ENCODE measurements at regions not wholly inside any gene's neighbourhood (a gene's known extent, or its start where the extent isn't known, plus 50 kb on each side); places are given as distances from the start of the nearest gene placed in this dataset.

- H3K4me3 ChIP-seq (ENCODE audit: low read depth, low read length) = no peak overlapping the region
- no peak for DNase-seq (ENCODE audit: low read depth)
- TF ChIP-seq, protein P1, sequence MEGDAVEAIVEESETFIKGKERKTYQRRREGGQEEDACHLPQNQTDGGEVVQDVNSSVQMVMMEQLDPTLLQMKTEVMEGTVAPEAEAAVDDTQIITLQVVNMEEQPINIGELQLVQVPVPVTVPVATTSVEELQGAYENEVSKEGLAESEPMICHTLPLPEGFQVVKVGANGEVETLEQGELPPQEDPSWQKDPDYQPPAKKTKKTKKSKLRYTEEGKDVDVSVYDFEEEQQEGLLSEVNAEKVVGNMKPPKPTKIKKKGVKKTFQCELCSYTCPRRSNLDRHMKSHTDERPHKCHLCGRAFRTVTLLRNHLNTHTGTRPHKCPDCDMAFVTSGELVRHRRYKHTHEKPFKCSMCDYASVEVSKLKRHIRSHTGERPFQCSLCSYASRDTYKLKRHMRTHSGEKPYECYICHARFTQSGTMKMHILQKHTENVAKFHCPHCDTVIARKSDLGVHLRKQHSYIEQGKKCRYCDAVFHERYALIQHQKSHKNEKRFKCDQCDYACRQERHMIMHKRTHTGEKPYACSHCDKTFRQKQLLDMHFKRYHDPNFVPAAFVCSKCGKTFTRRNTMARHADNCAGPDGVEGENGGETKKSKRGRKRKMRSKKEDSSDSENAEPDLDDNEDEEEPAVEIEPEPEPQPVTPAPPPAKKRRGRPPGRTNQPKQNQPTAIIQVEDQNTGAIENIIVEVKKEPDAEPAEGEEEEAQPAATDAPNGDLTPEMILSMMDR (IDR thresholded peaks at IDR 0.05; ENCODE audit: insufficient read depth, low read depth, low read length) = no peak
These were observed 1100.0 kb downstream of the FAT4 start for GRCh38 chr4:126414741-126415140.

DNA sequence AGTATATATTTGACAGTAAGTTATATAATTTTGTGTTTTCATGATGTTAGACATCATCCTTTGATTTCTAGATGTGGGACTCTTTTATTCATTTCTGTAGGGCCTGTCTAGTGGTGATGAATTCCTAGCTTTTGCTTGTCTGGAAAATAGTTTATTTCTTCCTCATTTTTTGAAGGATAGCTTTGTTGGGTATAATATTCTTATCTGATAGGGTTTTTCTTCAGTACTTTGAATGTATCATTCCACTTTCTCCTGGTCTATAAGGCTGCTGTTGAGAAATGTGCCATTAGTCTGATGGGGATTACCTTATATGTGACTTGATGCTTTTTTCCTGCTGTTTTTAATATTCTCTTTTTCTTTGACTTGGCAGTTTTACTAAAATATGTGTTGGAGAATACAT, 1104.5 kb downstream of the FAT4 start:
- no peak for DNase-seq (ENCODE audit: low read depth)
- no peak overlapping the region for H3K4me3 ChIP-seq (ENCODE audit: low read depth, low read length)
- TF ChIP-seq, protein P1 (IDR thresholded peaks at IDR 0.05; ENCODE audit: insufficient read depth, low read depth, low read length) = no peak

DNA sequence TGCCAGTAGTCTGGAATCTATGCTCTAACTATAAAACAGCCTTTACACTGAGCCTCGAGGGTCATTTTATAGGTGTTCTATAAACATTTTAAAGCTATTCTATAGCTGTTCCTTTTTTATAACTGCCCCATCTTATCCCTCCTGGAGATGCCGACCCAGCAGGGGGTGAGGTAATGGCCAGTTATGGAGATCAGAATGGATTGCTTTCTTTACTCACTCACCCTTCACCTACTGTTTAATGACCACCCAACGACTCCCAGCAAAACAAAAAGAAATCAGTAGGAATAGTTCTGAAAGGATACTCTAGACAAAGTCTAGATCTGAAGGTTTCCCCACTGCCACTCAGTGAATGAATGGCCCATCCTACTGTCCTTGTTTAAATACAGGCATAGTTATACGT, 1113.1 kb downstream of the FAT4 start:
- TF ChIP-seq, protein P1 (IDR thresholded peaks at IDR 0.05; ENCODE audit: insufficient read depth, low read depth, low read length) = no peak
- no peak for DNase-seq (ENCODE audit: low read depth)
- no peak overlapping the region for H3K4me3 ChIP-seq (ENCODE audit: low read depth, low read length)

DNA sequence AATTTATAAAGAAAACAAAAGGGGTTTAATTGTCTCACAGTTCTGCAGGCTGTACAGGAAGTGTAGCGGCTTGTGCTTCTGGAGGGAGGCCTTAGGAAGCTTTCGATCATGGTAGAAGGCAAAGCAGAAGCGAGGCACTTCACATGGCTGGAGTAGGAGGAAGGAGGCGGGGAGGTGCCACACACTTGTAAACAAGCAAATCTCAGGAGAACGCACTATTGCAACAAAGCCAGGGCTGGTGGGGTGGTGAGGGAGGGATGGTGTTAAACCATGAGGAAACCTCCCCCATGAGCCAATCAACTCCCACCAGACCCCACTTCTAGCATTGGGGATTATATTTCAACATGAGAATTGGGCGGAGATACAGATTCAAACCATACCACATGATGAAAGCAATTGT, 1116.3 kb downstream of the FAT4 start:
- H3K4me3 ChIP-seq (ENCODE audit: low read depth, low read length) = no peak overlapping the region
- DNase-seq (ENCODE audit: low read depth) = no peak
- TF ChIP-seq, protein P1 (IDR thresholded peaks at IDR 0.05; ENCODE audit: insufficient read depth, low read depth, low read length) = no peak

- H3K4me3 ChIP-seq (ENCODE audit: low read depth, low read length) = no peak overlapping the region
- TF ChIP-seq, protein P1 (IDR thresholded peaks at IDR 0.05; ENCODE audit: insufficient read depth, low read depth, low read length) = no peak
- DNase-seq (ENCODE audit: low read depth) = no peak
These were observed 1120.7 kb downstream of the FAT4 start for GRCh38 chr4:126435491-126435890.

- DNase-seq (ENCODE audit: low read depth) = no peak
- TF ChIP-seq, protein P1 (IDR thresholded peaks at IDR 0.05; ENCODE audit: insufficient read depth, low read depth, low read length) = no peak
- H3K4me3 ChIP-seq (ENCODE audit: low read depth, low read length) = no peak overlapping the region
These were observed 1125.5 kb downstream of the FAT4 start for GRCh38 chr4:126440297-126440696.

Data from fibroblast of villous mesenchyme (primary cell).